ENCODE measurements at regions not wholly inside any gene's neighbourhood (a gene's known extent, or its start where the extent isn't known, plus 50 kb on each side); places are given as distances from the start of the nearest gene placed in this dataset.
"Not testable (repeated sequence)": the region's sequence is repeated elsewhere in the genome, so short reads cannot be mapped to it uniquely, and the experiment has no call there.

- no peak for DNase-seq (ENCODE audit: low read depth in 2 of 2, low spot score in 1 of 2)
Measured at GRCh38 chr15:20369500-20369899, 172.1 kb downstream of the GOLGA6L6 start.

GRCh38 chr15:20368974-20369373 is 172.6 kb downstream of the GOLGA6L6 start:
- no peak for DNase-seq (ENCODE audit: low read depth in 2 of 2, low spot score in 1 of 2)

DNA sequence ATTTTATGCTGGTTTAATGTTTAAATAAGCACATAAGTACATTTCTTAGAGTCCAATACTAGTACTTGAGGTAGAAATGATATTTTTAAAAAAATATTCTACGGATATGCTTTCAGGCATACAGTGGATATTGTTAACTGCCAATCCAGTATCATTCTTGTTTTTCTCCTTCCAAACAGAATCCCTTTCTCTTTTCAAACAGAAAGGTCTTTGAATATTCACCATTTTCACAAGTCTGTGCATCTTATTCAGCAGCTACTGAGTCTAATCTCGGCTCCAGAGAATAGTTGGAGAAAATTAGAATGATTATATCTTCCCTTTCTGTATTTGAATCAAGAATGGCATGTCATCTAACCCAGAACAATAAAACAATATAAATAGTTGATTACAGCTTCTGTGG is 174.5 kb downstream of the GOLGA6L6 start:
- no peak for DNase-seq (ENCODE audit: low read depth in 2 of 2, low spot score in 1 of 2)

DNA sequence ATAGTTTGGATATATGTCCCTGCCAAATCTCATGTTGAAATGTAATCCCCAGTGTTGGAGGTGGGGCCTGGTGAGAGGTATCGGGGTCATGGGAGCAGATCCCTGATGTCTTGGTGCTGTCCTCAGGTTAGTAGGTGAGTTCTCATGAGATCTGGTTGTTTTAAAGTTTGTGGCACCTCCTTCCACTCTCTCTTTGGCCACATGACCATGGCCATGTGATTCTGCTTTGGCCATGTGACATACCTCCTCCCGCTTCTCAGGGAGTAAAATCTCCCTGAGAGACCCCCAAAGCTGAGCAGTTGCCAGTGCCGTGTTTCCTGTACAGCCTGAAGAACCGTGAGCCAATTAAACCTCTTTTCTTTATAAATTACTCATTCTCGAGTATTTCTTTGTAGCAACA is 178.0 kb downstream of the GOLGA6L6 start:
- DNase-seq (ENCODE audit: low read depth in 2 of 2, low spot score in 1 of 2): not testable (repeated sequence)

DNA sequence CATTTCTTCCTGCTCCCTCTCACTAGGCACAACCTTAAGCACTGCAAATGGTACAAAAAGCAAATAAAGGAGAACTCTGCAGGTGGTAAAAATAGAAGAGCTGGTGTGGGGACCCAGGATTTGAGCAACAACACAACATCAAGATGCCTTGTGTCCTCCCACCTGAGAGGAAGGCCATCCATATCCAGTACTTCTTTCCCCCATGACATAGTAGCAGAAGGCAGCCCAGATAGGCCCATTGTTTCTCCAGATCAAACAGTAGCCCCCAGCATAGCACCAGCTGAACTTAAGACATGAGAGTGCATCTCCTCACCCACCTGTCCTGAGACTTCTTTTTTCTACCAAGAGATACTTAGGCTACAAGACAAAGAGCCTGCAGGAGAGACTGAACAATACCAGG is 180.5 kb downstream of the GOLGA6L6 start:
- no peak for DNase-seq (ENCODE audit: low read depth in 2 of 2, low spot score in 1 of 2)

DNA sequence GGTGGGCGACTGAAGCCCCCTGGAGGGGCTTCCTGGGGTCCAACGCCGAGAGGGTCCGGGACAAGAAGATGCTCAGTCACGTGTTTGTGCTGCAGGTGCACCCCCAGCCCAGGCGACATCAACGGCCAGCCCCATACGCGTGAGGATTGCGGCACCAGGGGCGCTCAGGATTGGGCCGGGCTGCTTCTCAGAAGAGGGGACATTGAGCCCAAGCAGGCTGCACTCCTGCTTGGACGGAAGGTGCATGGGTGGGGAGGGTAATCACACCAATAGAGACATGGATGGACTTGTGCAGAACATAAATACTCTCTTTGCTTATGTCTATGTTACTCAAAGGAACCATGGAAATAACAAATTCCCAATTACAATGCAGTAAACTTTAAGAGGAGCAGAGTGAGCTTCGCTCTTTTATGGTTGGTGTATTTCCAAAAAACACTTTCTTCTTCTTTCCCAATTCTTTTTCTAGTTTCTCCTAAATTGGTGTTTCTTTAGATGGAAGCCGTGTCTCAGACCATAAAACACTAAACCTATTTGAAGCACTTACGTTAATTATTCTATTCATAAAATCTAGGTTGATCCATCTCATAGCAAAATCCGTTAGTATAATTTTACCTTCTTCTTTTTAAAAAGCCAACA is 182.7 kb downstream of the GOLGA6L6 start:
- DNase-seq (ENCODE audit: low read depth in 2 of 2, low spot score in 1 of 2): no peak

GRCh38 chr15:20358066-20358778 is 183.4 kb downstream of the GOLGA6L6 start:
- DNase-seq (ENCODE audit: low read depth in 2 of 2, low spot score in 1 of 2): no peak

GRCh38 chr15:20357481-20358065 is 184.0 kb downstream of the GOLGA6L6 start:
- no peak for DNase-seq (ENCODE audit: low read depth in 2 of 2, low spot score in 1 of 2)

DNA sequence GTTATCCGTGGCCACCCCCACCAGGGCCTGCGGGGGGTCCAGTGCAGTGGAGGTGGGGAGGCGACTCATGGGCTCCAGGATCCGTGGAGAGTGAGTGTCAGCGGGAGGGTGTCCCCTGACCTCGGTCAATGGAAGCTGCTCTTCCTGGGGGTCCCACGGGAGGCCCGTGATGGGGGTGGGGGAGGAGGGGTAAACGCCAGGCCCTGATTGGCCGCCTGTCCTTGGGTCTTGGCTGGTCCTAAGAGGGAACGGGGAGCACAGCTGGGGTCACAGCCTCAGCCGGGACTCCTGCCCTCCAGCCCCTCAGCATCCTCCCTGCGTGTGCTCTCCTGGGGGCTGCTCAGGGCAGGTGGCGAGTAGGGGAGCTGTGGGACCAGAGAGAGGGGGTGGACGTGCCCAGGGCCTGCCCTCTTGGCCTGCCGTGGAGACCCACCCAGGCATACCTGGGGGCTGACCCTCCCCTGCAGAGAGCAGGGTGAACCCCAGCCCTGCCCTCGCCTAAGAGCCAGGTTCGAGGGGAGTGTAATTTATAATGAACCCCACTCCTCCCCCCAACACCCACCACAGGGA is 184.6 kb downstream of the GOLGA6L6 start:
- DNase-seq (ENCODE audit: low read depth in 2 of 2, low spot score in 1 of 2): no peak

GRCh38 chr15:20356444-20356910 is 185.1 kb downstream of the GOLGA6L6 start:
- DNase-seq (ENCODE audit: low read depth in 2 of 2, low spot score in 1 of 2): peak; percentile 72 to 76

DNA sequence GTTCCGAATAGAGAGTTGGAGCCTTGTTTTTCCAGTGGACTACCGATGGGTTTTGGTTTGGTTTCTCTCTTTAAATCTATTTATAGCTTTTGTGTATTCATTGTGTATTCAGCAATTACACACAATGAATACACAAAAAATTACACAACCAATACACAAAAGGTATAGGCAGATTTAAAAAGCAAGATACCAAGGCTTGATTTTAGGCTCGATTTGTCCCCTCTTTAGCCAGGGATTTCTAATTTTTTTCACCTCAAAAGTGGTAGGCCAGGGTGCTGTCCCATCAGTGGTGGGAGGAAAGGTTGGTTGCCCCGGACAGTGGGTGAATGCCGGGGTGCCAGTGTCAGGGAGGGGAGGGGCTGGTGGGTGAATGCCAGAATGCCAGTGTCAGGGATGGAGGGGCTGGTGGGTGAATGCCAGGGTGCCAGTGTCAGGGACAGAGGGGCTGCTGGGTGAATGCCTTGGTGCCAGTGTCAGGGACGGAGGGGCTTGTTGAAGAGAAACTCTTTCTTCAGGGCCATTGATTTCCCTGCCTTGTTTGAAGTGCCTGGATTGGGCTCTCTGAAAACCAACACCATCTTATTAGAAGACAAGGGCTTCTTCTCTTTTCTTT is 186.2 kb downstream of the GOLGA6L6 start:
- DNase-seq (ENCODE audit: low read depth in 2 of 2, low spot score in 1 of 2): no peak

GRCh38 chr15:20354884-20355223 is 186.7 kb downstream of the GOLGA6L6 start:
- not testable (repeated sequence) for DNase-seq (ENCODE audit: low read depth in 2 of 2, low spot score in 1 of 2)

GRCh38 chr15:20353966-20354883 is 187.4 kb downstream of the GOLGA6L6 start:
- no peak for DNase-seq (ENCODE audit: low read depth in 2 of 2, low spot score in 1 of 2)

DNA sequence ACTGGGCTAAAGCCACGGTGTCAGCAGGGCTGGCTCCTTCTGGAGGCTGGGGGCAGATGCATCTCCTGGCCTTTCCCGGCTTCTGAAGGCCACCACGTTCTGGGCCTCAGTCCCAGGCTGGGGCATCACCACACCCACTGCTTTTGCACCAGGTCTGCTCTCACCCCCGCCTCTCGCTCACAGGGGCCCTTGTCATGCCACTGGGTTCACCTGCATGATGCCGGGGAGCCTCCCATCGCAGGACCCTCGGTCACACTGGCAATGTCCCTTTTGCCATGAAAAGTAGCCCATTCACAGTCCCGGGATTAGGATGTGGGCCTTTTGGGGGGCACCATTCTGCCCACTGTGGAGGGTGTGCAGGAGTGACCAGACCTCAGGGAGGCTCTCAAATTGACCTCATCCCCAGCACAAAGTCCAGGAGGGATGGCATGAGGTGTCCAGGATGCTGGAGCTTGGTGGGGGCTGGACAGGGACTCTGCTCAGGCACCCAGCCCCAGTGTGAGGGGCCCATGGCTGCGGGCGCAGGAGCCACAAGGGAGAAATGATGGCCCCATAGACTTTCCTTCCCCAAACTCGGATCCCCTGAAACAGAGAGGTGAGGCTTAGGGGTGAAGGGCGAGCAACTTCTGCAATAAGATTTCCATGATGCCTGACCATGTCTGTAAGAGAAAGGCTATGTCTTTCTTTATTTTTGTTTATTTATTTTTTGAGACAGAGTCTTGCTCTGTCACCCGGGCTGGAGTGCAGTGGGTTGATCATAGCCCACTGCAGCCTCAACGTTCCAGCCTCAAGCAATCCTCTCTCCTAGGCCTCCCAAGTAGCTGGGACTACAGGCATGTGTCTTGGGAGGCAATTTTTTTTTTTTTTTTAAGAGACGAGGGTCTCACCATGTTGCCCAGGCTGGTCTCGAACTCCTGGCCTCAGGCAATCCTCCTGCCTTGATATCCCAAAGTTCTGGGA is 189.1 kb downstream of the GOLGA6L6 start:
- DNase-seq (ENCODE audit: low read depth in 2 of 2, low spot score in 1 of 2): no peak

DNA sequence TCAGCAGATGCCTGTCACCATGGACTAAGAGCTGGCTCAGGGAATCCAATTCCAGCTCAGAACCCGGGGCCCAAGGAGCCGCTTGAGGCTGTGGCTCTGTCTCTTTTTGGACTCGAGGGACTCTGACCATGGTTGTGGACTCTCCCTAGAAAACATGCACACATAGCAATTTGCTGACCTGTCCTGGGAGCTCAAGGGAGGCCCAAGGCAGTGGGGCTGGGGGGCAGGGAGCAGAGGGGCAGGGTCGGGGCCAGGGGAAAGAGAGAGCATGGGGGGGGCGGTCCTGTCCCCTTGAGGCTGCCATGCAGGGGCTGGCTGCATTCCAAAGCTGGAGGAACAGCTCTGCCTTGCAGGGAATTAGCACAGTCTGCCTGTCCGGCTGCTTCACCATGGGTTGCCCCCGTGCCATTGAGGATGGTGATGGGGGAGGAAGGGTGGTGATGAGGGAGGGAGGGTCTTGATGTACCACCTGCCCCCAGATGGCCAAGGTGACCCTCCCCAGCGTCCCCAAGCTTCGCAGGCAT is 190.1 kb downstream of the GOLGA6L6 start:
- no peak for DNase-seq (ENCODE audit: low read depth in 2 of 2, low spot score in 1 of 2)

DNA sequence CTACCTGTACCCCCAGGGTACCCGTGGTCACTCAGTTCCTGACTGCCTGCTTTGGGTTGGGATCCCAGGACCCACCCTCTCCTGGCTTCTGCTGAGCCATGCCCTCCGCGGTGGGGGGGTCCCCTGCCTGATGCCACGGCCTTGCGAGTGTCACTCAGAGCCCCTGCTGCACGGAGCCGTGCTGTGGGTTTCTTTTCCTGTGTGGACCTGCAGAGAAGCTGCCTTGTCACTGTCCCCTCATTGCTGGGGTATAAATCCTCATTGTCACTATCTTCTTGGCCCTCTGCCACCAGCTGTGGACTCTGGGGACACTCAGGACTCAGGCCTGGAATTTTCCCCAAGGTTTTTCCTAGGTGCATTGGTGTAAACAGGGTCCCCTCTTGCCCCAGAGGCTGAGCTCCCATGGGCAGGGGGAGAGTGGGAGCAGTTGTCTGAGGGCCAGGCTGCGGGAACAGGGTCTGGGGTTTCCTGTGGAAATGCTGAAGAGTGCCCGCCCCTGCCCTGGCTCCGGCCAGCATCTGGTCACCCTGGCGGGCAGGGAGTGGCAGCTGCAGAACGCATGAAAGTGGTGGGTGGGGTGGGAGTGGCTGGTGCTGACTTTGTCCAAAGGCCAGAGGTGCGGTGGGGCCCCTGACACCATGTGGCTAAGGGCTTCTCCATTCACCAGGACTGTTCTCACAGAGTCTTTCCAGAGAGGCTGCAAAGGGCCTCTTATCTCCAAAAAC is 191.7 kb downstream of the GOLGA6L6 start:
- no peak for DNase-seq (ENCODE audit: low read depth in 2 of 2, low spot score in 1 of 2)

DNA sequence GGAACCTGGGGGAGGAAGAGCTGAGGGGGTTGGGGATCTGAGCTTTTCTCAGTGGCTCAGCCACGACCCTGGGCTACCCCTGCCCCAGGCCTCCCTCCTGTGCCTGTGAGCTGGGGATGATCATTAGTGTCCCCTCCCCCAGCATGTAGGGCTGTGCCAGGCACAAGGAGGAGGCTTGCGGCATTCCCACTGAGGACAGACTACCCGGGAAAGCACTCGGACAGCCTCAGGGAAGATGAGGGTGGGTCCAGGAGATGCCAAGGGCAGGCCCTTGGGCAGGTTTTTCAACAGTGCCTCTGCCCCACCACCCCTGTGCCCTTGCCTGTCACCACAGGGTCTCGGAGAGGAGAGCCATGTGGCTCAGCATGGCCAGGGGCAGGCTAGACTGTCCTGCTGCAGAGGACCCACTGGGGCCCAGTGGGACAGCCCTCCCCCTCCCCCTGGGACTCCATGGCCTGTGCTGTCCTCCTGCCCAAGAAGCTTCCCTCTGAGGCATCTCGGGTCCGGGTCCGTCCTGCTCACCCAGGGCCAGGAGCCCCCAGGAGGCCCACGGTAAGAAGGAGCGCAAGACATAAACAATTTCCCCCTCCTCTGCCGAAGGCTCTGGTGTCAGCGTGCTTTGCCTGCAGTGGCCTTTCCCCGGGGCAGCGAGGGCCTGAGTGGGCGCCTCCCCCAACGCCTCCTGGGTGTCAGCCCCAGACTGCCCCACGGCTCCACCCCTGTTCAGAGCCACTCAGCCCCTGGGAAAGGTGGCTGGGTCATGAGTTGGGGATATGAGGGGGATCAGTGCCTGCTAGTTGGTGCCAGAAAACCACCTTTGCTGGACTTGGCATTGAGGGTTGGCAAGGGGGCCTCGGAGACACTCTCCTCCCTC is 192.5 kb downstream of the GOLGA6L6 start:
- DNase-seq (ENCODE audit: low read depth in 2 of 2, low spot score in 1 of 2): no peak
